ENCODE measurements at regions not wholly inside any gene's neighbourhood (a gene's known extent, or its start where the extent isn't known, plus 50 kb on each side); places are given as distances from the start of the nearest gene placed in this dataset.

DNA sequence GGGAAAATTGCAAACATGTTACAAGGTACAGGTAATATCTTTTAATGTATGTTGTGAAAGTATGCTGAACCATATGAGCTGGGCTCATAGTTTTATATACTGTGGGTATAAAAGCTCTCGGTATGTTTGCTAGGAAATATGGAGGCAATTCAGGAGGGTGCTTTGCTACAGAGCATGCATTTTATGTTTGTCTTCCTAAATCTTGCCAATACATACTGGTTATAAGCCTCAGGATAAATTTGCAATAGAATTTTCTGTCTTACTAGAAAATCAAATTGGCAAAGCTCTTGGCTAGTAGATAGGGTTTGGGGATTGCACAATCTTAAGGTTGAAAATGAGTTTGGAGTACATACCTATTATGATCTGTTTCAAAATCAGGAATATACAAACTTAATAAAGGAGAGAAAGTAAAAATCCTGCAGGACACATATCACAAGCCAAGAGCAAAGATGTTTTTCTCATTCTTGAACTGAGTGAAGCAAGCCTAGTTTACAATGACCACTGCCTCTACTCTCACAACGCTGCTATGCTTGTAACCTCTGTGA lies 751.2 kb downstream of the HDGFL1 start:
- no peak for TF ChIP-seq CTCF (IDR thresholded peaks at IDR 0.05; ENCODE audit: borderline replicate concordance)
- H3K9me3 ChIP-seq (replicated peaks): peaks cover 4% of the 10 kb centered on the region
- no peaks in the 10 kb centered on the region for H3K36me3 ChIP-seq
- no peak overlapping the region for H3K4me3 ChIP-seq
- intact Hi-C loops (cut with micrococcal nuclease): no loop called here
- no peaks in the 10 kb centered on the region for H3K4me1 ChIP-seq
- DNase-seq: no peak
- no peak overlapping the region for H3K27ac ChIP-seq (replicated peaks)
- H3K27me3 ChIP-seq (ENCODE audit: low read depth): no peaks in the 10 kb centered on the region

DNA sequence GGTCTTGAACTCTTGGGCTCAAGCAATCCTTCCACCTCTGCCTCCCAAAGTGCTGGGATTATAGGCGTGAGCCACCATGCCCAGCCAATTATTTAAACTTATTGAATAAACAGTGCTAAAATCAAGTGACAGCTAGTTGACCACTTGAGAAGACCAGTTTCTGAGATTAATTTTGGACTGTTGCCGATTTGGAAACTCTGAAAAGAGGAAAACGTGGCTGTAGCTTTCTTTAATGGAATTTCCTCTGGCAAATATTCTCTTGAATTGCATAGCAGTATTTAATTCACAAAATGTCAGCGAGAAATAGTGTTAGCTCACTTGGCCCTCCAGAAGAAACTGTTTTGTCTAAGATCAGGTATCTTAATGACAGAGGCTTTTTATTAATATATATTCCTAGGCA lies 754.5 kb downstream of the HDGFL1 start:
- DNase-seq: no peak
- H3K9me3 ChIP-seq (replicated peaks): peaks cover 8% of the 10 kb centered on the region
- TF ChIP-seq CTCF (IDR thresholded peaks at IDR 0.05; ENCODE audit: borderline replicate concordance): no peak
- no peaks in the 10 kb centered on the region for H3K36me3 ChIP-seq
- H3K4me3 ChIP-seq: no peak overlapping the region
- no peaks in the 10 kb centered on the region for H3K27me3 ChIP-seq (ENCODE audit: low read depth)
- intact Hi-C loops (cut with micrococcal nuclease): no loop called here
- H3K4me1 ChIP-seq: no peaks in the 10 kb centered on the region
- H3K27ac ChIP-seq (replicated peaks): no peak overlapping the region

GRCh38 chr6:23325065-23325464 lies 755.7 kb downstream of the HDGFL1 start:
- intact Hi-C loops (cut with micrococcal nuclease): no loop called here
- Histone ChIP-seq H3K27ac (replicated peaks) (no peak overlapping the region), H3K9me3 (replicated peaks) (peaks cover 8% of the 10 kb centered on the region)

DNA sequence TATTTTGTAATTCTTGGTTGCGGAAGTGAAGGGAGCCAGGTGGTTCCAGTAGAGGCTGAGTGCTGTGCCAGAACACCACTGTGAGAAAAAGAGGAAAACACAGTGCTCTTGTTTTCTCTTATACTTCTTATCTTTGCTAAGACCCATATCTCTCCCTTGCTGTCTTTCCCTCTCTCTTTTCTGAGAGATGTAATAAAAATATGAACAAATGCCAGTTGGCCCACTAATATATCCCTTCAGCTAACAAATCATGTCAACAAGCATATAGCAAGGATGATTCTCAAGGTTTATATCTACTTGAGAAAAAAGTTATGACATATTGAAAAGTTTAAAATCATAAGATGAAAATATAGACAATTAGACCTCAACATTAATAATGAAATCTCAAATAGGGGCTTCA lies 758.3 kb downstream of the HDGFL1 start:
- no peak overlapping the region for H3K4me3 ChIP-seq
- no peak for TF ChIP-seq CTCF (IDR thresholded peaks at IDR 0.05; ENCODE audit: borderline replicate concordance)
- no peak for DNase-seq
- peaks cover 8% of the 10 kb centered on the region for H3K9me3 ChIP-seq (replicated peaks)
- H3K4me1 ChIP-seq: no peaks in the 10 kb centered on the region
- H3K27me3 ChIP-seq (ENCODE audit: low read depth): no peaks in the 10 kb centered on the region
- no peak overlapping the region for H3K27ac ChIP-seq (replicated peaks)
- intact Hi-C loops (cut with micrococcal nuclease): no loop called here
- H3K36me3 ChIP-seq: no peaks in the 10 kb centered on the region

More at GRCh38 chr6:23325065-23325464, 755.7 kb downstream of the HDGFL1 start:
- H3K4me1 ChIP-seq: no peaks in the 10 kb centered on the region
- DNase-seq: no peak
- no peaks in the 10 kb centered on the region for H3K36me3 ChIP-seq
- no peak overlapping the region for H3K4me3 ChIP-seq
- TF ChIP-seq CTCF (IDR thresholded peaks at IDR 0.05; ENCODE audit: borderline replicate concordance): no peak
- no peaks in the 10 kb centered on the region for H3K27me3 ChIP-seq (ENCODE audit: low read depth)

- Histone ChIP-seq H3K27me3 (ENCODE audit: low read depth) (no peaks in the 10 kb centered on the region), H3K4me3 (no peak overlapping the region), H3K36me3 (no peaks in the 10 kb centered on the region), H3K9me3 (replicated peaks) (peaks cover 4% of the 10 kb centered on the region), H3K4me1 (no peaks in the 10 kb centered on the region), H3K27ac (replicated peaks) (no peak overlapping the region)
- intact Hi-C loops (cut with micrococcal nuclease): no loop called here
- no peak for DNase-seq
- no peak for TF ChIP-seq CTCF (IDR thresholded peaks at IDR 0.05; ENCODE audit: borderline replicate concordance)
Observed at GRCh38 chr6:23329086-23329485, 759.7 kb downstream of the HDGFL1 start.

All from left ventricle myocardium inferior (tissue), 1 donor.